ENCODE measurements at regions not wholly inside any gene's neighbourhood (a gene's known extent, or its start where the extent isn't known, plus 50 kb on each side); places are given as distances from the start of the nearest gene placed in this dataset.

DNA sequence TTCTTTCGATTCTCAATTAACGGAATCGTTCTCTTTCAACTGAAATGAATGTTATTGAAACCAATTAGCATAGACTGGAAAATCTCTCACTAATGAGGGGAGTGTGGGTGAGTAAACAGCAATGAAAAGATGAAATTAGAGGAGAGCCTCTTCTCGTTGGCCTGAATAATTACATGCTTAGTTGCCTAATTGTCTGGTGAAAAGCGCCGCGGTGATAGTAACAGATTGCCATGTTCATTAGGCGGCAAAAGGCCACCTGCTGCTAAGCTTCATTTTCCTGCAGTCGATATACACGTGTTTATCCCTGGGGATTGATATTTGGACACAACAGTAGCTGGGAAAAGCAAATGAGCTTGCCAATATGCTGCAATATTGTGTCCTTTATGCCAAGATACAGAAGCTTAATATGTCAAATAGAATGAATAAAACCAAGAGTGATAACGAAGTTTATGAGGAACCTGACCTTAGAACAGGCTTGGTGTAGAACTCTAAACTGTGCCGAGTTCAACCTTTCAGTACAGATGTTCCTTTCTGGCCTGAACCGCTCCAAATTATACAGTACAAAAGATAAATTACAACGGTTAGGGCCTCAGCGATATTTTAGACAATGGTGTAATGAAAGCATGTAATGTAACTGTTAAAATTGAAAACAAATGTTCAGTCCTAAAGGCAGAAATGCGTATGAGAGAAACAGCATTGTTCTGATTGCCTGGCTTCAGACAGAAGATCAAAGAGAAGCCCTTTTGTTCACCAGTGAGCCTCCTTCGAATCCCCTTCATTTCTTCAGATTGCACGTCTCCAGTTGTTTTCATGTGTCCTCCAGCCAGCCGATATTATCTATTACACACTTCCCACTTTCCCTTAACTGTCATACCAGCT, 185.2 kb downstream of the SHOX2 start:
- H3K36me3 ChIP-seq, result no peaks in the 10 kb centered on the region
- H3K4me1 ChIP-seq, result no peaks in the 10 kb centered on the region
- TF ChIP-seq, protein P1, sequence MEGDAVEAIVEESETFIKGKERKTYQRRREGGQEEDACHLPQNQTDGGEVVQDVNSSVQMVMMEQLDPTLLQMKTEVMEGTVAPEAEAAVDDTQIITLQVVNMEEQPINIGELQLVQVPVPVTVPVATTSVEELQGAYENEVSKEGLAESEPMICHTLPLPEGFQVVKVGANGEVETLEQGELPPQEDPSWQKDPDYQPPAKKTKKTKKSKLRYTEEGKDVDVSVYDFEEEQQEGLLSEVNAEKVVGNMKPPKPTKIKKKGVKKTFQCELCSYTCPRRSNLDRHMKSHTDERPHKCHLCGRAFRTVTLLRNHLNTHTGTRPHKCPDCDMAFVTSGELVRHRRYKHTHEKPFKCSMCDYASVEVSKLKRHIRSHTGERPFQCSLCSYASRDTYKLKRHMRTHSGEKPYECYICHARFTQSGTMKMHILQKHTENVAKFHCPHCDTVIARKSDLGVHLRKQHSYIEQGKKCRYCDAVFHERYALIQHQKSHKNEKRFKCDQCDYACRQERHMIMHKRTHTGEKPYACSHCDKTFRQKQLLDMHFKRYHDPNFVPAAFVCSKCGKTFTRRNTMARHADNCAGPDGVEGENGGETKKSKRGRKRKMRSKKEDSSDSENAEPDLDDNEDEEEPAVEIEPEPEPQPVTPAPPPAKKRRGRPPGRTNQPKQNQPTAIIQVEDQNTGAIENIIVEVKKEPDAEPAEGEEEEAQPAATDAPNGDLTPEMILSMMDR (IDR thresholded peaks at IDR 0.05), result no peak
- no peak for TF ChIP-seq POLR2A (IDR thresholded peaks at IDR 0.05)
- H3K27ac ChIP-seq, result no peak overlapping the region
- H3K27me3 ChIP-seq, result no peaks in the 10 kb centered on the region
- no peaks in the 10 kb centered on the region for H3K9me3 ChIP-seq
- no peak overlapping the region for H3K4me3 ChIP-seq
- no peak for DNase-seq

DNA sequence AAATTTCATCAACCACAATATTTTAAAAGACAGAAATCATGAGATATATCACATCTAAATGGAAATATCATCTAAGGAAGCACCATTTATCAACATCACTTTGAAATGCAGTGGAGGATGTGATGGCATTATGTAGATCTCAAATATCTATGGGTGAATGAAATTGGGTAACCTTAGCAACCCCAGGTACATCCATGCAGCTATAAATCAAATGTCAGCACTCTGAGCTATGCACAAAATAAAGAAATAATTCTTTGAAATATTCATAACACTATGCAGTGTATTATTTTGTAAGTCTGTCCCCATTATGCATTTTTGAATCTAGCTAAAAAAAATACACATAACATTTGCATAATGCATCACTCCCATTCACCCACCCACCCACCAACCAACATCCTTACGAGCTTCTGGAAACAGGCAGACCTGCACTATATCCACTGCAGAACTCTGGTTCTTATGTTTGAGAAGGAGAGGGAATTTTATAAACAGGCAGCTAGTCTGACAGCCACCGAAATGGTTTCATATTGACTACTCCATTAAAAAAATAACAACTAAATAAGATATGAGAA, 186.8 kb downstream of the SHOX2 start:
- H3K4me3 ChIP-seq, result no peak overlapping the region
- DNase-seq, result no peak
- no peaks in the 10 kb centered on the region for H3K27me3 ChIP-seq
- peaks cover 0 to 3% (median 0%) of the 10 kb centered on the region in 4 donors for H3K4me1 ChIP-seq
- TF ChIP-seq, protein P1 (IDR thresholded peaks at IDR 0.05), result no peak
- TF ChIP-seq POLR2A (IDR thresholded peaks at IDR 0.05), result no peak
- no peaks in the 10 kb centered on the region for H3K36me3 ChIP-seq
- H3K9me3 ChIP-seq, result no peaks in the 10 kb centered on the region
- no peak overlapping the region for H3K27ac ChIP-seq

DNA sequence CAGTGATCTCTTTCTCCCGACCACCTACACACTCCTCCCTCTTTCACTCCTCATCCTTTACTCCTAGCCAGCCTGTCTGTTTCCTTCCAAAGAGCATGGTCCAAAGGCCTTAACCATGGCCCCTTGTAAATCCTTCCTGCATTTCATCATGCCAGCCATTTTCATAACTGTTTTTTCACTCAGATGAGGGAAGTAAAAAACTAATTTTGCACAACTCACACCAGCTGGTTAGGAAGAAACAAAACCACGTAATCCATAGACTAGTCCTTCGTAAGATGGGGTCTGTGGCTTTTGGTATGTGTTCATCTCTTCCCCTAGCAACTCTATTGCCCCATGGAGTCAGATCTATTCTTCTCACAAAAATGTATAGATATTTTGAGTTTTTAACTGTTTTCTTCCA, 187.8 kb downstream of the SHOX2 start:
- Histone ChIP-seq H3K27me3 (no peaks in the 10 kb centered on the region), H3K4me3 (no peak overlapping the region), H3K9me3 (no peaks in the 10 kb centered on the region), H3K36me3 (no peaks in the 10 kb centered on the region), H3K27ac (no peak overlapping the region), H3K4me1 (peaks cover 0 to 3% (median 0%) of the 10 kb centered on the region in 4 donors)
- no peak for TF ChIP-seq POLR2A (IDR thresholded peaks at IDR 0.05)
- TF ChIP-seq, protein P1 (IDR thresholded peaks at IDR 0.05), result no peak
- DNase-seq, result no peak

- Histone ChIP-seq H3K9me3 (no peaks in the 10 kb centered on the region), H3K27ac (no peak overlapping the region), H3K36me3 (no peaks in the 10 kb centered on the region), H3K27me3 (no peaks in the 10 kb centered on the region), H3K4me1 (peaks cover 0 to 3% (median 0%) of the 10 kb centered on the region in 4 donors), H3K4me3 (no peak overlapping the region)
- TF ChIP-seq, protein P1 (IDR thresholded peaks at IDR 0.05), result no peak
- TF ChIP-seq POLR2A (IDR thresholded peaks at IDR 0.05), result no peak
- no peak for DNase-seq
These were observed 189.5 kb downstream of the SHOX2 start for GRCh38 chr3:157916672-157917071.

GRCh38 chr3:157914882-157915281, 191.3 kb downstream of the SHOX2 start:
- no peaks in the 10 kb centered on the region for H3K9me3 ChIP-seq
- no peak overlapping the region for H3K4me3 ChIP-seq
- H3K36me3 ChIP-seq, result no peaks in the 10 kb centered on the region
- DNase-seq, result no peak
- TF ChIP-seq, protein P1 (IDR thresholded peaks at IDR 0.05), result no peak
- TF ChIP-seq POLR2A (IDR thresholded peaks at IDR 0.05), result no peak
- peaks cover 0 to 3% (median 0%) of the 10 kb centered on the region in 4 donors for H3K4me1 ChIP-seq
- H3K27me3 ChIP-seq, result no peaks in the 10 kb centered on the region
- no peak overlapping the region for H3K27ac ChIP-seq

Data from Peyer's patch (tissue), 4 donors.